IMR-90 (cell line): ENCODE measurements at regions not wholly inside any gene's neighbourhood (a gene's known extent, or its start where the extent isn't known, plus 50 kb on each side); places are given as distances from the start of the nearest gene placed in this dataset.

Experiments used
- ATAC-seq: fragments of 200-7000 bp; cut with Tn5 transposase; 2 replicates; pipeline ENCODE4 v1.9.1; 2020; ENCODE audit warnings: low read depth, mild to moderate bottlenecking, moderate library complexity
- BruUV-seq: library from RNA; stranded (reverse); fragments of 400-500 nt; replicated peaks from 2 replicates; lab custom pipeline; 2021; lab: Mats Ljungman, UMichigan
- CTCF ChIA-PET: fragments of 300-600 bp; formaldehyde crosslinking; extraction: SDS; loops from one replicate; lab custom pipeline; 2021; ENCODE audit warnings: antibody characterized with exemption; lab: Yijun Ruan, JAX
- POLR2A ChIA-PET: fragments of 300-600 bp; sonication (Branson Sonifier 250); formaldehyde crosslinking; loops from one replicate; lab custom pipeline; 2022; ENCODE audit warnings: antibody characterized with exemption; ENCODE audit not compliant: unreplicated experiment; lab: Charles Lee
- DNase-seq: peaks from one replicate; pipeline ENCODE4 v3.0.0; 2013
- H2AFZ ChIP-seq: replicated peaks from 2 replicates; pipeline ENCODE3; 2013; ENCODE audit warnings: low read length, mild to moderate bottlenecking; ENCODE audit not compliant: poor library complexity
- H2AK5ac ChIP-seq: 2 replicates; pipeline ENCODE4 v1.6.1; 2013; ENCODE audit warnings: low read depth, low read length, inconsistent platforms
- H2AK9ac ChIP-seq: replicated peaks from 2 replicates; pipeline ENCODE3; 2013; ENCODE audit warnings: mild to moderate bottlenecking, low read depth, low read length, moderate library complexity; ENCODE audit not compliant: poor library complexity
- H2BK120ac ChIP-seq: 2 replicates; pipeline ENCODE4 v1.6.1; 2013; ENCODE audit warnings: low read depth, low read length, inconsistent platforms
- H2BK15ac ChIP-seq: 3 replicates; pipeline ENCODE4 v1.6.1; 2013; ENCODE audit warnings: low read depth, low read length, inconsistent platforms
- H2BK20ac ChIP-seq: 2 replicates; pipeline ENCODE4 v1.6.1; 2013; ENCODE audit warnings: low read depth, mild to moderate bottlenecking, inconsistent platforms, low read length, moderate library complexity
- H2BK5ac ChIP-seq: 2 replicates; pipeline ENCODE4 v1.6.1; 2013; ENCODE audit warnings: mild to moderate bottlenecking, low read depth, low read length, inconsistent platforms; ENCODE audit not compliant: poor library complexity, severe bottlenecking
- H3K14ac ChIP-seq: replicated peaks from 2 replicates; pipeline ENCODE4 v1.6.1; 2013; ENCODE audit warnings: low read depth, low read length, inconsistent platforms
- H3K18ac ChIP-seq: 2 replicates; pipeline ENCODE4 v1.6.1; 2013; ENCODE audit warnings: low read depth, low read length, control low read depth
- H3K23ac ChIP-seq: 2 replicates; pipeline ENCODE4 v1.6.1; 2013; ENCODE audit warnings: low read depth, low read length, inconsistent platforms
- H3K27ac ChIP-seq: 2 replicates; pipeline ENCODE4 v1.5.1; 2013; ENCODE audit warnings: mild to moderate bottlenecking, control low read depth, low read length; ENCODE audit not compliant: insufficient read depth
- H3K27me3 ChIP-seq: 2 replicates; pipeline ENCODE4 v1.6.1; 2013; ENCODE audit warnings: low read length; ENCODE audit not compliant: control insufficient read depth, insufficient read depth
- H3K36me3 ChIP-seq: 2 replicates; pipeline ENCODE4 v1.6.1; 2013; ENCODE audit warnings: low read length, mixed read lengths; ENCODE audit not compliant: control insufficient read depth, insufficient read depth
- H3K4ac ChIP-seq: 2 replicates; pipeline ENCODE4 v1.6.1; 2013; ENCODE audit warnings: low read depth, low read length, inconsistent platforms
- H3K4me1 ChIP-seq: 2 replicates; pipeline ENCODE4 v1.6.1; 2013; ENCODE audit warnings: low read length, mixed read lengths; ENCODE audit not compliant: control insufficient read depth, insufficient read depth
- H3K4me2 ChIP-seq: 2 replicates; pipeline ENCODE4 v1.6.1; 2013; ENCODE audit warnings: low read depth, mild to moderate bottlenecking, control low read depth, low read length, moderate library complexity
- H3K4me3 ChIP-seq: 2 replicates; pipeline ENCODE4 v1.5.1; 2013; ENCODE audit warnings: low read depth, mild to moderate bottlenecking, control low read depth, low read length, moderate library complexity; ENCODE audit not compliant: insufficient read depth
- H3K56ac ChIP-seq: 2 replicates; pipeline ENCODE4 v1.6.1; 2013; ENCODE audit warnings: low read length, inconsistent platforms; ENCODE audit not compliant: insufficient read depth; ENCODE audit errors: extremely low read depth
- H3K79me1 ChIP-seq, 2 experiments: 2 replicates each; pipeline ENCODE4 v1.6.1; 2013; ENCODE audit warnings: low read length in 2 of 2, inconsistent platforms in 1 of 2, low read depth in 1 of 2
- H3K9ac ChIP-seq: 2 replicates; pipeline ENCODE4 v1.6.1; 2013; ENCODE audit warnings: low read depth, low read length, control low read depth
- H3K9me1 ChIP-seq: 2 replicates; pipeline ENCODE4 v1.6.1; 2013; ENCODE audit warnings: low read length, inconsistent platforms; ENCODE audit not compliant: insufficient read depth
- H3K9me3 ChIP-seq: 2 replicates; pipeline ENCODE4 v1.6.1; 2013; ENCODE audit warnings: low read length; ENCODE audit not compliant: control insufficient read depth, insufficient read depth
- H4K20me1 ChIP-seq: 2 replicates; pipeline ENCODE4 v1.6.1; 2013; ENCODE audit warnings: low read length, inconsistent platforms; ENCODE audit not compliant: insufficient read depth
- H4K5ac ChIP-seq: 2 replicates; pipeline ENCODE4 v1.6.1; 2013; ENCODE audit warnings: mild to moderate bottlenecking, low read depth, low read length, control low read depth
- H4K8ac ChIP-seq, 2 experiments: 2 replicates each; pipeline ENCODE4 v1.6.1; 2013; ENCODE audit warnings: low read depth in 2 of 2, low read length in 2 of 2, control low read depth in 1 of 2, inconsistent platforms in 1 of 2
- H4K91ac ChIP-seq: 2 replicates; pipeline ENCODE4 v1.6.1; 2013; ENCODE audit warnings: low read depth, low read length, inconsistent platforms; ENCODE audit not compliant: insufficient read depth
- BHLHE40 ChIP-seq: fragments of 150-350 bp; IDR thresholded peaks from 2 replicates; pipeline ENCODE4 v1.6.1; 2016; ENCODE audit warnings: mild to moderate bottlenecking, low read depth, low read length
- CEBPB ChIP-seq: IDR thresholded peaks from 2 replicates; pipeline ENCODE4 v1.6.1; 2012; ENCODE audit warnings: low read depth, low read length, improper control_type of control experiment
- CHD1 ChIP-seq: IDR thresholded peaks from 2 replicates; pipeline ENCODE4 v1.6.1; 2012; ENCODE audit warnings: low read depth, low read length, improper control_type of control experiment
- FOS ChIP-seq: fragments of 150-350 bp; IDR thresholded peaks from 2 replicates; pipeline ENCODE4 v1.6.1; 2016; ENCODE audit warnings: low read depth, low read length
- MAFK ChIP-seq: IDR thresholded peaks from 2 replicates; pipeline ENCODE4 v1.6.1; 2012; ENCODE audit warnings: low read depth, low read length, improper control_type of control experiment
- MAZ ChIP-seq: IDR thresholded peaks from 2 replicates; pipeline ENCODE4 v1.6.1; 2012; ENCODE audit warnings: low read depth, mild to moderate bottlenecking, low read length, improper control_type of control experiment, moderate library complexity, borderline replicate concordance
- MXI1 ChIP-seq: IDR thresholded peaks from 2 replicates; pipeline ENCODE4 v1.6.1; 2012; ENCODE audit warnings: low read depth, mild to moderate bottlenecking, low read length, moderate library complexity, borderline replicate concordance
- NFE2L2 ChIP-seq: fragments of 150-350 bp; IDR thresholded peaks from 2 replicates; pipeline ENCODE4 v1.6.1; 2016; ENCODE audit warnings: low read depth, mild to moderate bottlenecking, low read length
- POLR2A ChIP-seq: IDR thresholded peaks from 2 replicates; pipeline ENCODE4 v1.6.1; 2012; ENCODE audit warnings: mild to moderate bottlenecking, low read depth, low read length
- RAD21 ChIP-seq: IDR thresholded peaks from 2 replicates; pipeline ENCODE4 v1.6.1; 2012; ENCODE audit warnings: low read length, improper control_type of control experiment
- RCOR1 ChIP-seq: IDR thresholded peaks from 2 replicates; pipeline ENCODE4 v1.6.1; 2012; ENCODE audit warnings: mild to moderate bottlenecking, low read length, improper control_type of control experiment; ENCODE audit not compliant: insufficient replicate concordance
- RFX5 ChIP-seq: IDR thresholded peaks from 2 replicates; pipeline ENCODE4 v1.8.0; 2012; ENCODE audit warnings: low read depth, mild to moderate bottlenecking, low read length, moderate library complexity
- SMC3 ChIP-seq: fragments of 150-350 bp; IDR thresholded peaks from 2 replicates; pipeline ENCODE4 v1.6.1; 2016; ENCODE audit warnings: low read depth, mild to moderate bottlenecking, antibody characterized with exemption, low read length, moderate library complexity
- WGBS, 2 experiments: methylation state at CpG; one replicate each; pipeline versions ENCODE4 v1.1.5 to v1.1.7; 2013; ENCODE audit warnings: missing lambda C conversion rate in 2 of 2; ENCODE audit not compliant: insufficient read length in 1 of 2; ENCODE audit errors: extremely low coverage in 2 of 2; 5-methylcytosine and 5-hydroxymethylcytosine counted together
- dilution Hi-C: fragments of 300-500 bp; cut with HindIII; formaldehyde crosslinking; loops from one replicate; pipeline ENCODE4 v1.14.3; 2018; ENCODE audit warnings: low sequenced_read_pairs; ENCODE audit not compliant: unreplicated experiment
- in situ Hi-C: fragments of 300-500 bp; cut with MboI; formaldehyde crosslinking; loops from 3 replicates; pipeline ENCODE4 v1.14.3; 2019; ENCODE audit warnings: low sequenced_read_pairs, inconsistent platforms, mixed read lengths
- intact Hi-C: fragments of 100-400 bp; cut with micrococcal nuclease; formaldehyde crosslinking; loops from 2 replicates; pipeline ENCODE4 v1.10.0; 2022
- TF ChIP-seq, protein P1 (sequence below): fragments of 150-350 bp; IDR thresholded peaks from 2 replicates; pipeline ENCODE4 v1.6.1; 2016; ENCODE audit warnings: low read depth, mild to moderate bottlenecking, low read length, moderate library complexity, borderline replicate concordance
- TF ChIP-seq, protein P2 (sequence below): conservative IDR thresholded peaks from 2 replicates; pipeline ENCODE4 v1.5.1; 2012; ENCODE audit warnings: mild to moderate bottlenecking, low read depth, low read length, improper control_type of control experiment
- TF ChIP-seq, protein P3 (sequence below): fragments of 150-350 bp; IDR thresholded peaks from 2 replicates; pipeline ENCODE4 v1.6.1; 2017; ENCODE audit warnings: mild to moderate bottlenecking, antibody characterized with exemption, low read length, low read depth

DNA sequence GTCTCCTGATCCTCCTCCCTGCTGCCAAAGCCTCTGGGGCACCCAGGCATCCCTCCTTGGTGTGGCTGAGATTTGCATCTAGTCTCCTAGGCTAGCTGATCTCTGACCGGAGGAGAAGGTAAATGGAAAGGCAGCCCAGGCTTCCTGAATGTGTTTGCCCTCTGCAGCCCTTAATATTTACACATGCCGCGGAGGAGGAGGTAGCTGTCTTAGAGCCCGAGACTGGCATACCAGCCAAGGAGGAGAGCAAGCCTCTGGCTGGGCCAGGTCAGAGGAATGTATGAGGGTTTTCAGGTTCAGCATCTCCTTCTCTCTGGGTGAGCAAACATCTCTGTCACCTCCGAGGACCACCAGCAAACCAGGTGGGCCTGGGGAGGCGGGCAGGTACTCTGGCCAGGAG lies 86.0 kb upstream of the GRIK3 start:
- H2AK9ac ChIP-seq = no peak overlapping the region
- POLR2A ChIA-PET = no interaction called here
- DNase-seq (no peak), ATAC-seq (no peak)
- no peak overlapping the region for H2BK20ac ChIP-seq
- no peak overlapping the region for H4K91ac ChIP-seq
- no peak overlapping the region for H4K8ac ChIP-seq
- H3K4me2 ChIP-seq = no peak overlapping the region
- no peaks in the 10 kb centered on the region for H3K27me3 ChIP-seq
- no peak overlapping the region for H3K14ac ChIP-seq
- no peak overlapping the region for H2BK5ac ChIP-seq
- dilution Hi-C loops (no loop called here), in situ Hi-C loops (no loop called here), intact Hi-C loops (no loop called here)
- no peak overlapping the region for H4K5ac ChIP-seq
- no peak overlapping the region for H3K4ac ChIP-seq
- no peaks in the 10 kb centered on the region for H3K9me3 ChIP-seq
- TF ChIP-seq, protein P1, sequence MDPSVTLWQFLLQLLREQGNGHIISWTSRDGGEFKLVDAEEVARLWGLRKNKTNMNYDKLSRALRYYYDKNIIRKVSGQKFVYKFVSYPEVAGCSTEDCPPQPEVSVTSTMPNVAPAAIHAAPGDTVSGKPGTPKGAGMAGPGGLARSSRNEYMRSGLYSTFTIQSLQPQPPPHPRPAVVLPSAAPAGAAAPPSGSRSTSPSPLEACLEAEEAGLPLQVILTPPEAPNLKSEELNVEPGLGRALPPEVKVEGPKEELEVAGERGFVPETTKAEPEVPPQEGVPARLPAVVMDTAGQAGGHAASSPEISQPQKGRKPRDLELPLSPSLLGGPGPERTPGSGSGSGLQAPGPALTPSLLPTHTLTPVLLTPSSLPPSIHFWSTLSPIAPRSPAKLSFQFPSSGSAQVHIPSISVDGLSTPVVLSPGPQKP = no peak
- TF ChIP-seq CEBPB (no peak), FOS (no peak), MAFK (no peak), NFE2L2 (no peak), CHD1 (no peak), MXI1 (no peak), RAD21 (no peak), POLR2A (no peak), RFX5 (no peak), MAZ (no peak), SMC3 (no peak), RCOR1 (no peak), BHLHE40 (no peak)
- TF ChIP-seq, protein P2, sequence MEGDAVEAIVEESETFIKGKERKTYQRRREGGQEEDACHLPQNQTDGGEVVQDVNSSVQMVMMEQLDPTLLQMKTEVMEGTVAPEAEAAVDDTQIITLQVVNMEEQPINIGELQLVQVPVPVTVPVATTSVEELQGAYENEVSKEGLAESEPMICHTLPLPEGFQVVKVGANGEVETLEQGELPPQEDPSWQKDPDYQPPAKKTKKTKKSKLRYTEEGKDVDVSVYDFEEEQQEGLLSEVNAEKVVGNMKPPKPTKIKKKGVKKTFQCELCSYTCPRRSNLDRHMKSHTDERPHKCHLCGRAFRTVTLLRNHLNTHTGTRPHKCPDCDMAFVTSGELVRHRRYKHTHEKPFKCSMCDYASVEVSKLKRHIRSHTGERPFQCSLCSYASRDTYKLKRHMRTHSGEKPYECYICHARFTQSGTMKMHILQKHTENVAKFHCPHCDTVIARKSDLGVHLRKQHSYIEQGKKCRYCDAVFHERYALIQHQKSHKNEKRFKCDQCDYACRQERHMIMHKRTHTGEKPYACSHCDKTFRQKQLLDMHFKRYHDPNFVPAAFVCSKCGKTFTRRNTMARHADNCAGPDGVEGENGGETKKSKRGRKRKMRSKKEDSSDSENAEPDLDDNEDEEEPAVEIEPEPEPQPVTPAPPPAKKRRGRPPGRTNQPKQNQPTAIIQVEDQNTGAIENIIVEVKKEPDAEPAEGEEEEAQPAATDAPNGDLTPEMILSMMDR = no peak
- TF ChIP-seq, protein P3, sequence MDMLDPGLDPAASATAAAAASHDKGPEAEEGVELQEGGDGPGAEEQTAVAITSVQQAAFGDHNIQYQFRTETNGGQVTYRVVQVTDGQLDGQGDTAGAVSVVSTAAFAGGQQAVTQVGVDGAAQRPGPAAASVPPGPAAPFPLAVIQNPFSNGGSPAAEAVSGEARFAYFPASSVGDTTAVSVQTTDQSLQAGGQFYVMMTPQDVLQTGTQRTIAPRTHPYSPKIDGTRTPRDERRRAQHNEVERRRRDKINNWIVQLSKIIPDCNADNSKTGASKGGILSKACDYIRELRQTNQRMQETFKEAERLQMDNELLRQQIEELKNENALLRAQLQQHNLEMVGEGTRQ = no peak
- no peak overlapping the region for H3K4me3 ChIP-seq
- no CpG with 5 or more reads among the region's 6 CpGs for WGBS, 2 experiments
- CTCF ChIA-PET = no interaction called here
- H3K79me1 ChIP-seq = no peaks in the 10 kb centered on the region
- no peaks in the 10 kb centered on the region for H3K4me1 ChIP-seq
- no peak overlapping the region for H2AFZ ChIP-seq
- no peaks in the 10 kb centered on the region for H4K20me1 ChIP-seq
- no peak overlapping the region for H2AK5ac ChIP-seq
- H3K23ac ChIP-seq = no peak overlapping the region
- no TSS peak for BruUV-seq
- no peak overlapping the region for H3K9ac ChIP-seq
- no peak overlapping the region for H3K27ac ChIP-seq
- no peak overlapping the region for H3K18ac ChIP-seq
- no peak overlapping the region for H2BK120ac ChIP-seq
- H3K36me3 ChIP-seq = no peaks in the 10 kb centered on the region
- no peak overlapping the region for H2BK15ac ChIP-seq
- H3K9me1 ChIP-seq = no peaks in the 10 kb centered on the region
- no peak overlapping the region for H3K56ac ChIP-seq
